Mesenchymal stem cell (in vitro differentiated cells and primary cell): ENCODE measurements at regions not wholly inside any gene's neighbourhood (a gene's known extent, or its start where the extent isn't known, plus 50 kb on each side); places are given as distances from the start of the nearest gene placed in this dataset.
"Not testable (repeated sequence)": the region's sequence is repeated elsewhere in the genome, so short reads cannot be mapped to it uniquely, and the experiment has no call there.

Experiments
- DNase-seq: peaks from one replicate; pipeline ENCODE4 v3.0.0-alpha.2; 2013
- H2AFZ ChIP-seq: one replicate; pipeline ENCODE4 v1.6.1; 2013; ENCODE audit warnings: low read depth, mild to moderate bottlenecking, control low read depth, inconsistent platforms, low read length, moderate library complexity
- H2AK5ac ChIP-seq: 2 replicates; pipeline ENCODE4 v1.6.1; 2013; ENCODE audit warnings: low read length, moderate library complexity, mild to moderate bottlenecking, inconsistent platforms; ENCODE audit not compliant: severe bottlenecking
- H2BK120ac ChIP-seq: one replicate; pipeline ENCODE4 v1.6.1; 2013; ENCODE audit warnings: low read depth, mild to moderate bottlenecking, inconsistent platforms, low read length, moderate library complexity
- H2BK12ac ChIP-seq, 2 experiments: one replicate each; pipeline ENCODE4 v1.6.1; 2013; ENCODE audit warnings: inconsistent platforms in 2 of 2, low read length in 2 of 2, mild to moderate bottlenecking in 2 of 2, moderate library complexity in 2 of 2, control low read depth in 1 of 2
- H2BK15ac ChIP-seq: one replicate; pipeline ENCODE4 v1.6.1; 2013; ENCODE audit warnings: mild to moderate bottlenecking, low read depth, inconsistent platforms; ENCODE audit not compliant: poor library complexity, severe bottlenecking
- H2BK5ac ChIP-seq: 2 replicates; pipeline ENCODE4 v1.6.1; 2013; ENCODE audit warnings: low read depth, mild to moderate bottlenecking, low read length, control low read depth, inconsistent platforms; ENCODE audit not compliant: poor library complexity, severe bottlenecking
- H3K14ac ChIP-seq, 2 experiments: one replicate each; pipeline ENCODE4 v1.6.1; 2013; ENCODE audit warnings: inconsistent platforms in 2 of 2, low read length in 2 of 2, control low read depth in 1 of 2, mild to moderate bottlenecking in 1 of 2, moderate library complexity in 1 of 2
- H3K18ac ChIP-seq, 2 experiments: one replicate each; pipeline ENCODE4 v1.6.1; 2013; ENCODE audit warnings: inconsistent platforms in 2 of 2, low read length in 2 of 2, control low read depth in 1 of 2, low read depth in 1 of 2, mild to moderate bottlenecking in 1 of 2
- H3K23ac ChIP-seq, 2 experiments: one replicate each; pipeline ENCODE4 v1.6.1; 2013; ENCODE audit warnings: inconsistent platforms in 2 of 2, low read length in 2 of 2, mild to moderate bottlenecking in 2 of 2, moderate library complexity in 2 of 2, control low read depth in 1 of 2
- H3K27ac ChIP-seq: 2 replicates; pipeline ENCODE4 v1.5.1; 2013; ENCODE audit warnings: mild to moderate bottlenecking, moderate library complexity, low read length, control low read depth, inconsistent platforms; ENCODE audit not compliant: poor library complexity, severe bottlenecking
- H3K27me3 ChIP-seq, 2 experiments: 2 replicates each; pipeline versions ENCODE4 v1.6.1 to v1.7.0; 2013; ENCODE audit warnings: low read length in 2 of 2, mild to moderate bottlenecking in 2 of 2, moderate library complexity in 2 of 2, control low read depth in 1 of 2, inconsistent platforms in 1 of 2; ENCODE audit not compliant: control insufficient read depth in 1 of 2, insufficient read depth in 1 of 2
- H3K36me3 ChIP-seq, 2 experiments: 2 replicates each; pipeline versions ENCODE4 v1.6.1 to v1.7.0; 2013; ENCODE audit warnings: low read length in 2 of 2, control low read depth in 1 of 2, inconsistent platforms in 1 of 2, low read depth in 1 of 2, mild to moderate bottlenecking in 1 of 2; ENCODE audit not compliant: insufficient read depth in 2 of 2, control insufficient read depth in 1 of 2
- H3K4ac ChIP-seq, 2 experiments: one replicate each; pipeline ENCODE4 v1.6.1; 2013; ENCODE audit warnings: inconsistent platforms in 2 of 2, low read length in 2 of 2, mild to moderate bottlenecking in 2 of 2, moderate library complexity in 2 of 2, control low read depth in 1 of 2, low read depth in 1 of 2
- H3K4me1 ChIP-seq: 2 replicates; pipeline ENCODE4 v1.6.1; 2013; ENCODE audit warnings: low read depth, low read length, control low read depth; ENCODE audit not compliant: control insufficient read depth, insufficient read depth
- H3K4me2 ChIP-seq: 2 replicates; pipeline ENCODE4 v1.6.1; 2013; ENCODE audit warnings: low read length, mild to moderate bottlenecking, inconsistent platforms; ENCODE audit not compliant: poor library complexity, severe bottlenecking
- H3K4me3 ChIP-seq, 2 experiments: 2 replicates each; pipeline versions ENCODE4 v1.5.1 to v1.7.0; 2013; ENCODE audit warnings: low read length in 2 of 2, mild to moderate bottlenecking in 2 of 2, control low read depth in 1 of 2, low read depth in 1 of 2; ENCODE audit not compliant: insufficient read depth in 1 of 2
- H3K79me1 ChIP-seq: replicated peaks from 2 replicates; pipeline ENCODE4 v1.6.1; 2013; ENCODE audit warnings: mild to moderate bottlenecking, control low read depth, low read length, inconsistent platforms; ENCODE audit not compliant: poor library complexity, severe bottlenecking
- H3K9ac ChIP-seq: 2 replicates; pipeline ENCODE4 v1.7.0; 2013; ENCODE audit warnings: mild to moderate bottlenecking, low read length, moderate library complexity
- H3K9me3 ChIP-seq: 2 replicates; pipeline ENCODE4 v1.7.0; 2013; ENCODE audit warnings: mild to moderate bottlenecking, low read length; ENCODE audit not compliant: control insufficient read depth
- H4K8ac ChIP-seq: one replicate; pipeline ENCODE4 v1.6.1; 2013; ENCODE audit warnings: inconsistent platforms, mild to moderate bottlenecking, low read length, moderate library complexity
- H4K91ac ChIP-seq: one replicate; pipeline ENCODE4 v1.6.1; 2013; ENCODE audit warnings: mild to moderate bottlenecking, low read length, inconsistent platforms
- WGBS: methylation state at CpG from one replicate; pipeline ENCODE4 v1.1.7; 2013; ENCODE audit warnings: mixed read lengths; 5-methylcytosine and 5-hydroxymethylcytosine counted together

DNA sequence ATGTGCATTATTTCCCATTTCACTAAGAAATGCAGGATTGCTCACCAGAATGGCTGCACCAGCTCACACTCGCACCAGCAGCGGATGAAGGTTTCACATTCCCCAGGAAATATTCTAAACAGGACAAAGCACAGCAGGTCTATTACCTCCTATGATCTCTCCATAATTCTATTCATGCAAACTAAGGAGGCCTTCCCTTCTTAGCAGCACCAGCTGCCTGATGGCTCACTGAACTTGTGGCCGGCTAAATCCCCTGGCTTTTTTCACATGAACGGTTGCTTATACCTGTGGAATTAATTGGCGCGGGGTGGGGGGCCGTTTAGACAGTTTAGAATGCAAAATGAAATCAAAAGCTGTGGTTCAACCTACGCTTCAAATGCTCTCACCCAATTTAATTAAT, 73.5 kb upstream of the SRD5A3 start:
- H3K23ac ChIP-seq = no peak overlapping the region
- no peak overlapping the region for H2AFZ ChIP-seq
- H3K36me3 ChIP-seq = no peaks in the 10 kb centered on the region
- no peak for DNase-seq
- no peak overlapping the region for H4K91ac ChIP-seq
- H3K4me3 ChIP-seq = no peak overlapping the region
- H3K14ac ChIP-seq = no peak overlapping the region
- H4K8ac ChIP-seq = no peak overlapping the region
- no peak overlapping the region for H2BK15ac ChIP-seq
- no peak overlapping the region for H2AK5ac ChIP-seq
- H2BK5ac ChIP-seq = no peak overlapping the region
- H3K79me1 ChIP-seq = no peaks in the 10 kb centered on the region
- H3K4me2 ChIP-seq = no peak overlapping the region
- H3K27me3 ChIP-seq = peaks cover 7 to 16% of the 10 kb centered on the region in 2 experiments
- no peak overlapping the region for H2BK12ac ChIP-seq
- no peak overlapping the region for H3K18ac ChIP-seq
- no peak overlapping the region for H2BK120ac ChIP-seq
- no peaks in the 10 kb centered on the region for H3K4me1 ChIP-seq
- no peak overlapping the region for H3K27ac ChIP-seq
- no peak overlapping the region for H3K4ac ChIP-seq
- no peak overlapping the region for H3K9ac ChIP-seq
- no peaks in the 10 kb centered on the region for H3K9me3 ChIP-seq
- WGBS = 88% methylated on average over 8 of the region's 8 CpGs

DNA sequence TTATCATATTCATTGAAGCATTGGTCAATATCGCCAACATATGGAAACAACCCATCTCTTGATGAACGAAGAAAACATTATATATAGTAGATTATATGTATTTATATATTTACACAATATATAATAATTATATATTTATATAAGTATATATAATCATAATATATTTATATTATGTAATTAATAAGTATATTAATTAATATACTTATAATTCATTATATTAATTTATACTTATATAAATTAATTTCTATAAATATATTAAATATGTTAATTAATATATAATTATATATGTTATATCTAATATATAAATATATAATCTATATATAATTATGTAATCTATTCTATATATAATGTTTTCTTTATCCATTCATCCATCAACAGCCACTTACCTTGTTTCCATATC, 69.0 kb upstream of the SRD5A3 start:
- no peak overlapping the region for H2AK5ac ChIP-seq
- H3K4ac ChIP-seq = no peak overlapping the region
- H3K23ac ChIP-seq = no peak overlapping the region
- no peak overlapping the region for H4K91ac ChIP-seq
- no peak overlapping the region for H3K27ac ChIP-seq
- no peak overlapping the region for H3K18ac ChIP-seq
- no peak overlapping the region for H2AFZ ChIP-seq
- no peak for DNase-seq
- H3K27me3 ChIP-seq = peaks cover 7 to 16% of the 10 kb centered on the region in 2 experiments
- H2BK12ac ChIP-seq = no peak overlapping the region
- peaks cover 10% of the 10 kb centered on the region for H3K9me3 ChIP-seq
- H3K14ac ChIP-seq = no peak overlapping the region
- H3K79me1 ChIP-seq = no peaks in the 10 kb centered on the region
- no peak overlapping the region for H2BK15ac ChIP-seq
- H2BK5ac ChIP-seq = no peak overlapping the region
- no peaks in the 10 kb centered on the region for H3K4me1 ChIP-seq
- no peaks in the 10 kb centered on the region for H3K36me3 ChIP-seq
- no peak overlapping the region for H3K4me3 ChIP-seq
- no peak overlapping the region for H4K8ac ChIP-seq
- no peak overlapping the region for H2BK120ac ChIP-seq
- H3K9ac ChIP-seq = no peak overlapping the region
- H3K4me2 ChIP-seq = no peak overlapping the region
- no CpG with 5 or more reads among the region's 2 CpGs for WGBS

DNA sequence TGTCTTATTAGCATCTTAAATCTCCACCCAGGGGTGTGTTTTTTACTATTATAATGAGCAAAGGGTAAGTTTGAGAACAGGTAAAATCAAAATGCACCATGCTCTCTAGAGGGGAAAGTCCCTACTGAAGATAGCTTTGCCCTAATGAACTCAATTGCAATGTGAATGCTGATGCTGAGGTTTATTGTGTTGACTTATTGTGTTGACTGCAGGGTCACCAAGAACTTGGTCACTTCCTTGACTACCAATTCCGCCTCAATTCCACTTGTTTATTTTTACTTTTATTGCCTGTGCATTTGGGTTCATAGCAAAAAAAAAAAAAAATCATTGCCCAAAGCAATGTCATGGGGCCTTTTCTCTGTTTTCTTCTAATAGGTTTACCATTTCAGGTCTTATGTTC, 67.7 kb upstream of the SRD5A3 start:
- Histone ChIP-seq H3K18ac (no peak overlapping the region), H3K36me3 (no peaks in the 10 kb centered on the region), H3K9me3 (peaks cover 23% of the 10 kb centered on the region), H3K9ac (no peak overlapping the region), H3K23ac (no peak overlapping the region), H2AK5ac (no peak overlapping the region), H3K4me3 (no peak overlapping the region), H3K14ac (no peak overlapping the region), H2BK120ac (no peak overlapping the region), H4K91ac (no peak overlapping the region), H3K79me1 (no peaks in the 10 kb centered on the region), H3K4ac (no peak overlapping the region), H2BK5ac (no peak overlapping the region), H3K4me1 (no peaks in the 10 kb centered on the region), H2BK15ac (no peak overlapping the region), H2BK12ac (no peak overlapping the region), H2AFZ (no peak overlapping the region), H4K8ac (no peak overlapping the region), H3K27ac (no peak overlapping the region), H3K27me3 (peaks cover 7 to 15% of the 10 kb centered on the region in 2 experiments), H3K4me2 (no peak overlapping the region)
- no peak for DNase-seq
- no CpG with 5 or more reads among the region's 1 CpG for WGBS

DNA sequence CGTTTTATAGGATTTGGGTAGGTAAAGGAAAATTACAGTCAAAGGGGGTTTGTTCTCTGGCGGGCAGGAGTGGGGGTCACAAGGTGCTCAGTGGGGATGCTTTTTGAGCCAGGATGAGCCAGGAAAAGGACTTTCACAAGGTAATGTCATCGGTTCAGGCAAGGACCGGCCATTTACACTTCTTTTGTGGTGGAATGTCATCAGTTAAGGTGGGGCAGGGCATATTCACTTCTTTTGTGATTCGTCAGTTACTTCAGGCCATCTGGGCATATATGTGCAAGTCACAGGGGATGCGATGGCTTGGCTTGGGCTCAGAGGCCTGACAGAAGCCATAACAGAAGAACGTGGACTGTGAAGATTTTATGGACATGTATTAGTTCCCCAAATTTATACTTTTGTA, 65.6 kb upstream of the SRD5A3 start:
- H3K4me2 ChIP-seq, H2BK12ac ChIP-seq, H3K14ac ChIP-seq, H3K23ac ChIP-seq, DNase-seq, H3K4ac ChIP-seq, H4K91ac ChIP-seq, H3K36me3 ChIP-seq, H3K27ac ChIP-seq, H3K4me3 ChIP-seq, H3K27me3 ChIP-seq, H4K8ac ChIP-seq, H2BK120ac ChIP-seq, H3K4me1 ChIP-seq, H2BK15ac ChIP-seq, H3K9ac ChIP-seq, H2BK5ac ChIP-seq, H2AFZ ChIP-seq, H3K18ac ChIP-seq, H3K79me1 ChIP-seq, H2AK5ac ChIP-seq: not testable (repeated sequence)
- WGBS = 69% methylated on average over 6 of the region's 7 CpGs
- H3K9me3 ChIP-seq = peaks cover 45% of the 10 kb centered on the region
